GM19035 (cell line): ENCODE measurements at regions not wholly inside any gene's neighbourhood (a gene's known extent, or its start where the extent isn't known, plus 50 kb on each side); places are given as distances from the start of the nearest gene placed in this dataset.

ENCODE experiments used
- ATAC-seq: cut with Tn5 transposase; IDR thresholded peaks from one replicate; pipeline ENCODE4 v1.9.1; 2021; ENCODE audit not compliant: unreplicated experiment

GRCh38 chr6:56378507-56378906, 131.1 kb upstream of the COL21A1 start:
- ATAC-seq = no peak

GRCh38 chr6:56377295-56377694, 129.9 kb upstream of the COL21A1 start:
- no peak for ATAC-seq

- no peak for ATAC-seq
Measured at GRCh38 chr6:56375806-56376205, 128.4 kb upstream of the COL21A1 start.

DNA sequence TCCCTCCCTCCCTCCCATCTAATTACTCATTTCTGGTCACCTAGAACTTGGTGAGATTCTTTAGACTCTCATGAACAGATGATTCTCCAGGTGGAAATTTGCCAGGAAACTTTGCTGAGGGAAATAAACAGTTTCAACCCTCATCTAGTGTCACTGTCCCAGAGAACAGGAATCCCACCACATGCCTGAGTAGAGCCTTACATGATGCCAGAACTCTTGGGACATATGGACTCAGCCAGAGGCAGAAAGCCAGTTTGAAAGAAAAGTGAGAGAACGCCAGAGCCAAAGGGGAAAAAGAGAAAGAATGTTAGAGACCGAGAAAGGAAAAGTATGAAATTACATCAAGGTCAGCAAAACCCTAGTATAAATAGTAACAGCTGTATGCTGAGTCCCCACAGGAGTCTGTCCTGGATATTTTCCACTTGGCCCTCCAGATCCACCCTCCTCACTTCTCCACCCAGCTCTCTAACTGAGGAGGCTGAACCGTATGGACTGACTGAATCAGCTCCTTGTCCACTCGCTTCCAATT, 127.5 kb upstream of the COL21A1 start:
- no peak for ATAC-seq

DNA sequence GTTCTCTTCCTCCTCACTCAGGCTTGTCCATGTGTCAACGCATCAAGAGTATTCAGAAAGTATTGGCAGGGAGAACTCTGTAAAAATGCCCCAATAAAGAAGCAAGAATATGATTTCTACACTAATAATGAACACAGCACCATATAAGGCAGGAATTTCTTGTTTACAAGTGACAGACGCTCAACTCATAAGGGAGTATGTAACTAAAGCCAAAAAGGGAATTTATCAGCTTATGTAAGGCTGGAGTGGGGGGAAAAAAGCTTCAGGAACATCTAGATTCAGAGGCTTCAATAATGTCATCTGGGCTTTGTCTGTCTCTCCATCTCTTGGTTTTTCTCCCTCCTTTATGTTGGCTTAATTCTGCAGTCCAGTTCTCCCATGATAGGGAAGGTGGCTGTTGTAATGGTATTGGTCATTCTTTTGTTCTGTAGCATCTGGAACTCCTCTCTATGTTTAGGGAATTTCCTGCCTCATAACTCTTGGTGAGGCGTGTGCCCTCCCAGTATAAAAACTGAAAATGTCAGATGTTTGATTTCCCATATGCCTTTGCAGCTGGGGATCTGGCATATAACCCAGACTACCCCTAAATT, 125.1 kb upstream of the COL21A1 start:
- no peak for ATAC-seq

- ATAC-seq = peak; percentile 89
Measured at GRCh38 chr6:56370561-56371211, 123.3 kb upstream of the COL21A1 start.

DNA sequence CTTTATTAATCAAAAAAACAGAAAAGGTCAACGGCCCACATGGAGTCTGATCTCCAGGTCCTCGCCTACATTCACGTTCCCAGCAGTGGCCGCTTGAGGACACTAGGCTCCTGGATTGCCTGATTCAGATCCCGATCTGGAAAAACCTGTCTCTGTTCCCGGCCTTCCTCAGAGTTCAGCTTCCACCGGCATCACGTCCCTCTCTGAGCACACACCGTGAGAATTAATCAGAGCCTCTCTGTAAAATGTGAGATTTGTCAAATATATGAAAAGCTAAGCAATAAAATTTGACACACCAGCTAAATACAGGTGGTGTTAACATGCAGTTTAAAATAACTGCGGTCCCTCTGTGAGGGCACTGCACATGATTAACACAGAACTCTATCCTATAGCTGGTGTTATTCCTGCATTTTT, 122.8 kb upstream of the COL21A1 start:
- no peak for ATAC-seq

- ATAC-seq = no peak
Measured at GRCh38 chr6:56368491-56368890, 121.1 kb upstream of the COL21A1 start.

DNA sequence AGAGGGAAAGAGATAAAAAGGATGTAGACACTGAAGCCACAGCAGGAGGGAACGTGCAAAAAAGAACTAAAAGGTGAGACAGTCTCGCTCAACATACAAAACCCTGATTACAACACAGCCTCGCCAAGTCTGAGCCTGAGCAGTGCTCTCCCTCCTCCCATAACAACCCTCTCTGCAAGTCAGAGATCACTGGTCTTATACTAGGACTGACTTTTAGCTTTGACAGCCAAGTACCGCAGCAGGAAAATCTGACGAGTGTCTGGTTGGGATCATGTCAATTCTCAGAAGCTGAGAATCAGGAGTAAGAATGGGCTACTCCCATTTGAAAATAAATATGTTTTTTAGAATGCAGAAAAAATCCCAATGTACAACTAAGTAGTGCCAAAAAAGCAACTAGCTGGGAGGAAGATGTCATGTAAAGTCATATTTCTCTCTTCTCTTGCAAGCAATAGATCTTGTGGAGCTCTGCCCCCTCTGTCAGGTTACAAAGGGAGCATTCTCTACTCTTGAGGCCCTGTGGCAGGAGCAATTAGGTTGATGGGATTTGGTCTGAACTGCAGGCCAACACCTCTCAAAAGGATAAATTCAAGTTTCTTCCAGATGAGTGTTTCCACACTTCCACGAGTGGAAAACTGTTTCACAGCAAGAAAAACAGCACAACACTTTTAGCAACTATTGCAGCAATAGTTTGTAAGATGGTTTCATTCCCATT, 118.9 kb upstream of the COL21A1 start:
- ATAC-seq = no peak

- ATAC-seq = no peak
Measured at GRCh38 chr6:56364827-56365339, 117.5 kb upstream of the COL21A1 start.

- no peak for ATAC-seq
Measured at GRCh38 chr6:56364431-56364826, 117.0 kb upstream of the COL21A1 start.

- no peak for ATAC-seq
Measured at GRCh38 chr6:56363796-56364430, 116.5 kb upstream of the COL21A1 start.

DNA sequence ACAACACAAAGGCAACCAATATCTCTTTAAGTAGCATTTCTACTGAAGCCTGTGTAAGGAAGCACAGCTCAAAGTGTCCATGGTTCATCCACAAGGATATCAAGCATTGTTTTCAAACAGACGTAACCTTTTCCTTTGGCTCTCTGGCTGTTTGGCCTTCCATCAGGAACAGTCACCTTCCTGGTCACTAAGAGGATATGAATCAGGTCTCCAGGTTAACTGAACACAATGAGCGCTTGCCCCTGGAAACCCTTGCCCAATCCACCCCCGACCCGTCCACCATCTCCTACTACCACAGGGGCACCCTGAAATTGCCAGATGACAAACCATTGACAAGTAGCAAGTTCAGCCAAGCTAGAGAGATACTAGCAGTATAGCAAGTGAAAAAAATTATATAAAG, 114.4 kb upstream of the COL21A1 start:
- ATAC-seq = no peak

GRCh38 chr6:56359201-56359899, 112.0 kb upstream of the COL21A1 start:
- ATAC-seq = peak; percentile 85

GRCh38 chr6:56357616-56358373, 110.4 kb upstream of the COL21A1 start:
- no peak for ATAC-seq

DNA sequence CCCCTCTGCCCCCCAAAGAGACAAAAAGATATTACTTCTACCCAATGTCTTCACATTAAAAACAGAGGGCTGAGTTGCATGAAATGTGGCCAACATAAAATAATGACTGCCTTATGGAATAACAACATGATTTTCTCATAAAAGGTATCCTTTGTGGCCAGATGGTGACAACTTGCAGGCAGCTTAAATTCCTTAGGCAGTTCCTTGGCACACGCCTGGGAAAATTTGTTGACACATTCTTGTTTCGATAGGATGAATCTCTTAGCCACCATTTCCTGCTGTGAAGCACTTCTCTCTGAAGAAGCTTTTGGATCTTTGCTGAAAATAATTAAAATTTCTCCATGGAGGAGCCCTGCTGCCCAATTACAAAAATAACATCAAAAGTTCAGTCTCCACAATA, 109.0 kb upstream of the COL21A1 start:
- ATAC-seq = no peak

GRCh38 chr6:56353860-56354259, 106.5 kb upstream of the COL21A1 start:
- no peak for ATAC-seq

- ATAC-seq = no peak
Measured at GRCh38 chr6:56350628-56351260, 103.4 kb upstream of the COL21A1 start.

- no peak for ATAC-seq
Measured at GRCh38 chr6:56349194-56349593, 101.8 kb upstream of the COL21A1 start.

- ATAC-seq = no peak
Measured at GRCh38 chr6:56348578-56348977, 101.2 kb upstream of the COL21A1 start.
